ENCODE measurements at regions not wholly inside any gene's neighbourhood (a gene's known extent, or its start where the extent isn't known, plus 50 kb on each side); places are given as distances from the start of the nearest gene placed in this dataset.

- DNase-seq: no peak
Measured at GRCh38 chr13:109846185-109846584, 59.8 kb upstream of the IRS2 start.

GRCh38 chr13:109844396-109844795, 58.0 kb upstream of the IRS2 start:
- DNase-seq: no peak

GRCh38 chr13:109843695-109844094, 57.3 kb upstream of the IRS2 start:
- no peak for DNase-seq

GRCh38 chr13:109842212-109842920, 56.0 kb upstream of the IRS2 start:
- DNase-seq: no peak

GRCh38 chr13:109840893-109841287, 54.5 kb upstream of the IRS2 start:
- no peak for DNase-seq

GRCh38 chr13:109840201-109840892, 54.0 kb upstream of the IRS2 start:
- DNase-seq: no peak

- no peak for DNase-seq
Measured at GRCh38 chr13:109836629-109837607, 50.5 kb upstream of the IRS2 start.

All from right hindlimb (tissue), 1 donor.